Glutamatergic neuron (in vitro differentiated cells): ENCODE measurements at regions not wholly inside any gene's neighbourhood (a gene's known extent, or its start where the extent isn't known, plus 50 kb on each side); places are given as distances from the start of the nearest gene placed in this dataset.
A peak's percentile ranks its signal among the peaks of the same experiment; 100 is the strongest.

Source experiments
- DNase-seq: peaks from one replicate; pipeline ENCODE4 v3.0.0; 2022
- H3K27ac Mint-ChIP-seq: one replicate; pipeline ENCODE4 v1.8.0; 2020; ENCODE audit warnings: mild to moderate bottlenecking, mixed read lengths, inconsistent platforms; ENCODE audit not compliant: unreplicated experiment
- H3K27me3 Mint-ChIP-seq: one replicate; pipeline ENCODE4 v1.8.0; 2020; ENCODE audit warnings: mild to moderate bottlenecking, moderate library complexity, mixed read lengths, inconsistent platforms; ENCODE audit not compliant: unreplicated experiment
- H3K36me3 Mint-ChIP-seq: one replicate; pipeline ENCODE4 v1.8.0; 2020; ENCODE audit warnings: mild to moderate bottlenecking, mixed read lengths, inconsistent platforms; ENCODE audit not compliant: unreplicated experiment
- H3K4me1 Mint-ChIP-seq: one replicate; pipeline ENCODE4 v1.8.0; 2020; ENCODE audit warnings: mild to moderate bottlenecking, low read depth, mixed read lengths, inconsistent platforms; ENCODE audit not compliant: unreplicated experiment
- H3K4me3 Mint-ChIP-seq: one replicate; pipeline ENCODE4 v1.8.0; 2020; ENCODE audit warnings: mild to moderate bottlenecking, mixed read lengths, inconsistent platforms; ENCODE audit not compliant: unreplicated experiment
- H3K9me3 Mint-ChIP-seq: one replicate; pipeline ENCODE4 v1.8.0; 2020; ENCODE audit warnings: mild to moderate bottlenecking, moderate library complexity, mixed read lengths, inconsistent platforms; ENCODE audit not compliant: unreplicated experiment
- TF ChIP-seq, protein P1 (sequence below): fragments of 200-600 bp; sonication (generic); IDR thresholded peaks from one replicate; pipeline ENCODE4 v1.5.0; 2021; ENCODE audit not compliant: partially characterized antibody, unreplicated experiment

GRCh38 chr2:11019614-11020013, 107.9 kb downstream of the KCNF1 start:
- Mint-ChIP-seq H3K27me3 (peaks cover 3% of the 10 kb centered on the region), H3K27ac (no peak overlapping the region), H3K4me3 (no peak overlapping the region), H3K36me3 (no peaks in the 10 kb centered on the region), H3K4me1 (peaks cover 11% of the 10 kb centered on the region), H3K9me3 (peaks cover 2% of the 10 kb centered on the region)
- TF ChIP-seq, protein P1, sequence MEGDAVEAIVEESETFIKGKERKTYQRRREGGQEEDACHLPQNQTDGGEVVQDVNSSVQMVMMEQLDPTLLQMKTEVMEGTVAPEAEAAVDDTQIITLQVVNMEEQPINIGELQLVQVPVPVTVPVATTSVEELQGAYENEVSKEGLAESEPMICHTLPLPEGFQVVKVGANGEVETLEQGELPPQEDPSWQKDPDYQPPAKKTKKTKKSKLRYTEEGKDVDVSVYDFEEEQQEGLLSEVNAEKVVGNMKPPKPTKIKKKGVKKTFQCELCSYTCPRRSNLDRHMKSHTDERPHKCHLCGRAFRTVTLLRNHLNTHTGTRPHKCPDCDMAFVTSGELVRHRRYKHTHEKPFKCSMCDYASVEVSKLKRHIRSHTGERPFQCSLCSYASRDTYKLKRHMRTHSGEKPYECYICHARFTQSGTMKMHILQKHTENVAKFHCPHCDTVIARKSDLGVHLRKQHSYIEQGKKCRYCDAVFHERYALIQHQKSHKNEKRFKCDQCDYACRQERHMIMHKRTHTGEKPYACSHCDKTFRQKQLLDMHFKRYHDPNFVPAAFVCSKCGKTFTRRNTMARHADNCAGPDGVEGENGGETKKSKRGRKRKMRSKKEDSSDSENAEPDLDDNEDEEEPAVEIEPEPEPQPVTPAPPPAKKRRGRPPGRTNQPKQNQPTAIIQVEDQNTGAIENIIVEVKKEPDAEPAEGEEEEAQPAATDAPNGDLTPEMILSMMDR: no peak
- DNase-seq: no peak

DNA sequence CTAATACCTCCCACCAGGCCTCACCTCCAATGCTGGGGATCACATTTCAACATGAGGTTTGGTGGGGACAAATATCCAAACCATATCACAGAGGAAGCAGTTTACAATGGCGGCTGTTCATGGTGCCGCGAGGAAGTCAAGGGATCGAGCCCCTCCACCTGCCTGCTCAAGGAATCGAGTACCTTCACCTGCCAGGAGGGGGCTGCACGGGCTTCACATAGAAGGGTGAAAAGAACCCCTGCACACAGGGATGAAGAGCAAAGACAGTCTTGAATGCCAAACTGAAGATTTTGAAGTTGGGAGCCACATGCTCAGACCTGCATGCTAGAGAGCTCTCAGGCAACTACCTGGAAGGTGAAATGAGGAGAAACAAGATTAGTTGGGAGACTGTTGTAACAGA, 110.3 kb downstream of the KCNF1 start:
- Mint-ChIP-seq H3K4me1 (peaks cover 4% of the 10 kb centered on the region), H3K9me3 (peaks cover 3% of the 10 kb centered on the region), H3K36me3 (no peaks in the 10 kb centered on the region), H3K4me3 (no peak overlapping the region), H3K27ac (no peak overlapping the region), H3K27me3 (no peaks in the 10 kb centered on the region)
- DNase-seq: no peak
- TF ChIP-seq, protein P1: peak; percentile 20

DNA sequence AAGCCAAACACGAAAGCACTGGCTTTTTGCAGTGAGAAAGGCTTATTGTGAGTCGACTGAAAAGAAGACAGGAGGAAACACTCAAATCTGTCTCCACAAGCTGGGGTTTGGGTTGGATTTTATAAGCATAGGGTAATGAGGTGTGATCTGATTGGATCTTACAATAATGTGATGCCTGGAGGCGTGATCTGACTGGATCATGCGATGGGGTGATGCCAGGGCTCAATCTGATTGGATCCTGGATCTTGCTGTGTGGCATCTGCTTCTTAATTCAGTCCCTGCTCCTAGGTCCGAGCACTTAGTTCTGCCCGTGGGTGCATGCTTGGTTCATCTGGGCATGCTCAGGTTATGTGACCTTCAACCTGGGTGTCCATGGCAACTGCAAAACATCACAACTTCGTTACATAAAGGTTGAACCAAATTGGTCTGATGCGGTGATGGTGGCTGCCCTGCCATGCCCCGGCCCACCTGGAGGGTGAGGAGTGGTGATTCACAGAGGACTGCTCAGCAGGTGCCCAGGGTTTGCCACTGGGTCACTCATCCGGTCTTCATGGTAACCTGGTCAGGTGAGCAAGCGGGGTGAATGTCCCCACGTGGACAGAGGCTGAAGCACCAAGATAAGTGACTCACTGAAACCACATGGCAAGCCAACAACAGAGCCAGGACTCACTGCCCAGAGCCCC, 111.0 kb downstream of the KCNF1 start:
- Mint-ChIP-seq H3K27me3 (no peaks in the 10 kb centered on the region), H3K36me3 (no peaks in the 10 kb centered on the region), H3K4me1 (peaks cover 4% of the 10 kb centered on the region), H3K27ac (no peak overlapping the region), H3K9me3 (peaks cover 3% of the 10 kb centered on the region), H3K4me3 (no peak overlapping the region)
- DNase-seq: no peak
- TF ChIP-seq, protein P1: no peak

GRCh38 chr2:11023326-11024258, 111.9 kb downstream of the KCNF1 start:
- no peaks in the 10 kb centered on the region for H3K27me3 Mint-ChIP-seq
- no peak for DNase-seq
- H3K36me3 Mint-ChIP-seq: no peaks in the 10 kb centered on the region
- H3K9me3 Mint-ChIP-seq: peaks cover 3% of the 10 kb centered on the region
- peaks cover 4% of the 10 kb centered on the region for H3K4me1 Mint-ChIP-seq
- H3K4me3 Mint-ChIP-seq: no peak overlapping the region
- TF ChIP-seq, protein P1: no peak
- no peak overlapping the region for H3K27ac Mint-ChIP-seq

GRCh38 chr2:11024259-11024645, 112.5 kb downstream of the KCNF1 start:
- Mint-ChIP-seq H3K36me3 (no peaks in the 10 kb centered on the region), H3K4me3 (no peak overlapping the region), H3K27me3 (no peaks in the 10 kb centered on the region), H3K27ac (peak overlapping the region; percentile 52), H3K9me3 (peaks cover 3% of the 10 kb centered on the region), H3K4me1 (peaks cover 4% of the 10 kb centered on the region)
- TF ChIP-seq, protein P1: no peak
- peak; percentile 32 for DNase-seq
